ENCODE measurements at regions not wholly inside any gene's neighbourhood (a gene's known extent, or its start where the extent isn't known, plus 50 kb on each side); places are given as distances from the start of the nearest gene placed in this dataset.

- TF ChIP-seq CTCF (IDR thresholded peaks at IDR 0.05) (no peak), EP300 (IDR thresholded peaks at IDR 0.05) (no peak)
Observed at GRCh38 chr15:47439146-47440111, 277.9 kb upstream of the SEMA6D start.
